ENCODE measurements at regions not wholly inside any gene's neighbourhood (a gene's known extent, or its start where the extent isn't known, plus 50 kb on each side); places are given as distances from the start of the nearest gene placed in this dataset.

DNA sequence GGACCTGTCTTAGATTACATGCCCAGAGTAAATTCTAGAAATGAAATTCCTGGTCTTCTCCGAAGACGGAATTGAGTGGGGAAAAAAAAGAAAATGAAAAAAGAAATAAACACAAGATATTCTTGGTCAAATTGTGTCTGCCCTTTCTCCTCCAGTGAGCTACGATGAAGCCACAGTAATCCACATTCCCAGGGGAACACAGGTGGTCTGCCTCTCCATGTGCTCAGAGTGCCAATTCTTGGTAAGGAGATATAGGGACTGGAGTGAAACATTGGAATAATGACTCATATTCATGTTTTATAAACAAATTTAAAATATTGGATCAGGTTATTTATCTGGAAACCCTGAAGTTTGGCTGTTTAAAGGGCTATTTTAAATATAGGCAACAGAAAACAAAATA, 54.2 kb upstream of the MGST2 start:
- H3K36me3 ChIP-seq (ENCODE audit: control insufficient read depth, insufficient read depth, low read length) = no peaks in the 10 kb centered on the region
- H2AFZ ChIP-seq = no peak overlapping the region
- TF ChIP-seq, protein P1, sequence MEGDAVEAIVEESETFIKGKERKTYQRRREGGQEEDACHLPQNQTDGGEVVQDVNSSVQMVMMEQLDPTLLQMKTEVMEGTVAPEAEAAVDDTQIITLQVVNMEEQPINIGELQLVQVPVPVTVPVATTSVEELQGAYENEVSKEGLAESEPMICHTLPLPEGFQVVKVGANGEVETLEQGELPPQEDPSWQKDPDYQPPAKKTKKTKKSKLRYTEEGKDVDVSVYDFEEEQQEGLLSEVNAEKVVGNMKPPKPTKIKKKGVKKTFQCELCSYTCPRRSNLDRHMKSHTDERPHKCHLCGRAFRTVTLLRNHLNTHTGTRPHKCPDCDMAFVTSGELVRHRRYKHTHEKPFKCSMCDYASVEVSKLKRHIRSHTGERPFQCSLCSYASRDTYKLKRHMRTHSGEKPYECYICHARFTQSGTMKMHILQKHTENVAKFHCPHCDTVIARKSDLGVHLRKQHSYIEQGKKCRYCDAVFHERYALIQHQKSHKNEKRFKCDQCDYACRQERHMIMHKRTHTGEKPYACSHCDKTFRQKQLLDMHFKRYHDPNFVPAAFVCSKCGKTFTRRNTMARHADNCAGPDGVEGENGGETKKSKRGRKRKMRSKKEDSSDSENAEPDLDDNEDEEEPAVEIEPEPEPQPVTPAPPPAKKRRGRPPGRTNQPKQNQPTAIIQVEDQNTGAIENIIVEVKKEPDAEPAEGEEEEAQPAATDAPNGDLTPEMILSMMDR (IDR thresholded peaks at IDR 0.05) = no peak
- H3K27me3 ChIP-seq (ENCODE audit: control insufficient read depth, insufficient read depth, low read length) = no peaks in the 10 kb centered on the region
- H3K4me2 ChIP-seq (ENCODE audit: low read length) = no peak overlapping the region
- no peaks in the 10 kb centered on the region for H3K9me3 ChIP-seq (ENCODE audit: control insufficient read depth, low read length)
- no peak overlapping the region for H3K27ac ChIP-seq
- no peaks in the 10 kb centered on the region for H3K4me1 ChIP-seq
- no peak overlapping the region for H3K9ac ChIP-seq
- no peaks in the 10 kb centered on the region for H3K79me2 ChIP-seq
- H3K4me3 ChIP-seq (ENCODE audit: low read depth, low read length) = no peak overlapping the region

DNA sequence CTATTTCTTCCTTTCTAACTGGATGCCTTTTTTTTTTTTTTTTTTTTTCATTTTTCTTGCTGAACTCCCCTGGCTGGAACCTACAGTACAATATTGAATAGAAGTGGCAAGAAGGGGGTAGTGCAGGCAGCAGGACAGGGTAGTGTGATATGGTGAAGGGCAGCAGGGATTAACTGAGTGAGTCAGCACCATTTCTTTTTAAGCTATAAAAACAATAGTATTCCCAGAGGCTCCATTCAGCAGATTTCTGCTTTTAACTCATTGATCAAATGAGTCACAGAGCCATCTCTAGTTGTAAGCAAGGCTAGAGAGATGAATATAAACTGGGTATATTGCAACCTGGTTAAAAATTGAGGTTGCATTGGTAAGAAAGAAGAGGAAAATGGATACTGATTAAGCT, 53.6 kb upstream of the SETD7 start:
- TF ChIP-seq, protein P1 (IDR thresholded peaks at IDR 0.05) = no peak
- Histone ChIP-seq H3K4me1 (no peaks in the 10 kb centered on the region), H3K27me3 (ENCODE audit: control insufficient read depth, insufficient read depth, low read length) (no peaks in the 10 kb centered on the region)

DNA sequence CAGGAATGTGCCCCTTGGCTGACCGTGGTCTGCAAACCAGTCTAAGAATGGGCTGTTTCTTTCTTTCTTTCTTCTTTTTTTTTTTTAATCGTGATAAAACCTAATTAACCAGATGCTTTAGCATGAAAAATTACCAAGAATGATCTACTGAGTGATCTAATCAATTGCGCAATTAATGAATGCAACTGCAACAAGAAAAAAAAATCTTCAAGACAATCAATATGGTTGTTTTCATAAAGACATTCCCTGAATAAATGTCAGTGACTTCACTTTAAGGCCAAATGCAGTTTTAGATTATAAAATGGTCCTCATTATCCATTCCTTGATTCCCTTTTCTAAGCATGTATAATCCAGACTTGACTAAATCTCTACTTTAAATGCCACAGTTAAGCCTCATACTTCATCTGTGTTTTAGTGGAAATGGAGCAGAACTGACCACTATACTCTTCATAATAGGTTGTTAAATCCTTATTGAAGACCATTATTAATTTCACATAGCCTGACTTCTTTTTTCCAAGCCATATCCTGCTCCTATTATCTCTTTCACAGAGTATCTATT, 51.6 kb upstream of the SETD7 start:
- Histone ChIP-seq H3K4me2 (ENCODE audit: low read length) (no peak overlapping the region), H3K9me3 (ENCODE audit: control insufficient read depth, low read length) (no peaks in the 10 kb centered on the region), H3K36me3 (ENCODE audit: control insufficient read depth, insufficient read depth, low read length) (no peaks in the 10 kb centered on the region), H2AFZ (no peak overlapping the region), H3K27ac (no peak overlapping the region), H3K79me2 (no peaks in the 10 kb centered on the region), H3K4me1 (no peaks in the 10 kb centered on the region), H3K4me3 (ENCODE audit: low read depth, low read length) (no peak overlapping the region), H3K27me3 (ENCODE audit: control insufficient read depth, insufficient read depth, low read length) (no peaks in the 10 kb centered on the region), H3K9ac (no peak overlapping the region)
- TF ChIP-seq, protein P1 (IDR thresholded peaks at IDR 0.05) = no peak

More for the DNA sequence above, 53.6 kb upstream of the SETD7 start:
- no peak overlapping the region for H2AFZ ChIP-seq
- H3K9me3 ChIP-seq (ENCODE audit: control insufficient read depth, low read length) = no peaks in the 10 kb centered on the region
- no peaks in the 10 kb centered on the region for H3K79me2 ChIP-seq
- H3K4me3 ChIP-seq (ENCODE audit: low read depth, low read length) = no peak overlapping the region
- no peak overlapping the region for H3K9ac ChIP-seq
- H3K36me3 ChIP-seq (ENCODE audit: control insufficient read depth, insufficient read depth, low read length) = no peaks in the 10 kb centered on the region
- H3K27ac ChIP-seq = no peak overlapping the region
- no peak overlapping the region for H3K4me2 ChIP-seq (ENCODE audit: low read length)

DNA sequence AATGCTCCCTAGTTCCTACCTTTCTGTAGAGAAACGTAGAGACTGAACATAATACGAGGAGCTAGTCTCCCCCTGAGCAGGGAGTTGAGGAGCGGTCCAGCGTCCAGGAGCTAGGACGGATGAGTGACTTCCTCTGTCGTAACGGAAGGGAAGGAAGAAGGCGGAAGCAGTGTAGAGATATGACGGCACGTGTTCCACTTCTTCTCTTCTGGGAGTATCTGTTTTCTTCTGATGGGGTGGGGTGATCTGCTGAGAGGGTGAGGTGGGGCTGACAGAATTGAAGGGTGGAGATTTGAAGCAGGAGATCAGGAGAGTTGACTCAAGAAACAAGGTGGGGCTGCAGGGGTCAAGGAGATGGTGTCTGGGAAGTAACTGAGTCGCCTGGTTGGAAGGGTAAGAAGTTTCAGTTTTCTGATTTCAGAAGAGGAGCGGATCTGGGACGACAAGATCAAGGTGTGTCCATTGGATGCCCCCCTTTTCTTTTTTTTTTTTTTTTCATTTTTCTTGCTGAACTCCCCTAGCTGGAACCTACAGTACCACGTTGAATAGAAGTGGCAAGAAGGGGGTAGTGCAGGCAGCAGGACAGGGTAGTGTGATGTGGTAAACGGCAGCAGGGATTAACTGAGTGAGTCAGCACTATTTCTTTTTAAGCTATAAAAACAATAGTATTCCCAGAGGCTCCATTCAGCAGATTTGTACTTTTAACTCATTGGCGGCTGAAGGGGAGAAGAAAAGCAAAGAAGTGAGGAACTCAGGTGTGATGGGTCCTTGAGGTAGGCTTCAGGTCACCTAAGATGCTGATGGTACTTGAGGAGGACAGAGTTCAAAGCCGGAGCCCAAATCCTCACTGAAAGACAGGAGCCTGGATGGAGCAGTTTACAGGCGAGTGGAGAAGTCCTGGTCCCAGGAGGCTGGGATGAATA, 50.8 kb upstream of the SETD7 start:
- H3K36me3 ChIP-seq (ENCODE audit: control insufficient read depth, insufficient read depth, low read length) = no peaks in the 10 kb centered on the region
- H2AFZ ChIP-seq = no peak overlapping the region
- H3K4me2 ChIP-seq (ENCODE audit: low read length) = peak overlapping the region; percentile 24
- no peaks in the 10 kb centered on the region for H3K27me3 ChIP-seq (ENCODE audit: control insufficient read depth, insufficient read depth, low read length)
- TF ChIP-seq, protein P1 (IDR thresholded peaks at IDR 0.05) = no peak
- no peaks in the 10 kb centered on the region for H3K9me3 ChIP-seq (ENCODE audit: control insufficient read depth, low read length)
- H3K27ac ChIP-seq = no peak overlapping the region
- H3K79me2 ChIP-seq = no peaks in the 10 kb centered on the region
- no peak overlapping the region for H3K9ac ChIP-seq
- no peak overlapping the region for H3K4me3 ChIP-seq (ENCODE audit: low read depth, low read length)
- H3K4me1 ChIP-seq = no peaks in the 10 kb centered on the region
